ENCODE measurements at regions not wholly inside any gene's neighbourhood (a gene's known extent, or its start where the extent isn't known, plus 50 kb on each side); places are given as distances from the start of the nearest gene placed in this dataset.

GRCh38 chr1:80987106-80987505, 813.6 kb upstream of the ADGRL2 start:
- Histone ChIP-seq H3K79me2 (ENCODE audit: insufficient read depth, low read length) (no peaks in the 10 kb centered on the region), H2AFZ (ENCODE audit: low read length) (no peak overlapping the region), H3K4me1 (ENCODE audit: insufficient read depth, low read length) (no peaks in the 10 kb centered on the region), H3K9ac (ENCODE audit: insufficient read depth, low read depth, low read length) (no peak overlapping the region), H3K4me3 (replicated peaks in 1 of 3; ENCODE audit: insufficient read depth in 1 of 3, low read depth in 2 of 3, low read length in 3 of 3) (no peak overlapping the region), H4K20me1 (ENCODE audit: insufficient read depth, low read length) (no peaks in the 10 kb centered on the region), H3K27me3 (ENCODE audit: control insufficient read depth in 1 of 2, insufficient read depth in 2 of 2, low read length in 2 of 2) (no peaks in the 10 kb centered on the region), H3K9me3 (ENCODE audit: low read length) (peaks cover 74% of the 10 kb centered on the region), H3K27ac (ENCODE audit: extremely low read length, insufficient read depth, low read length) (no peak overlapping the region), H3K36me3 (replicated peaks in 1 of 2; ENCODE audit: control insufficient read depth in 1 of 2, insufficient read depth in 2 of 2, low read length in 2 of 2) (no peaks in the 10 kb centered on the region), H3K4me2 (ENCODE audit: low read depth, low read length) (no peak overlapping the region)
- in situ Hi-C loops (cut with HindIII; ENCODE audit: extremely low pct_ligation_motif_present, low pct_unique_long_range_greater_than_20kb) (no loop called here), intact Hi-C loops (cut with micrococcal nuclease; ENCODE audit: unreplicated experiment) (no loop called here)
- TF ChIP-seq ESRRA (CRISPR knock-in tag; IDR thresholded peaks at IDR 0.05; ENCODE audit: low read depth) (no peak), SOX13 (IDR thresholded peaks at IDR 0.05) (no peak), SOX13 (CRISPR knock-in tag; conservative IDR thresholded peaks at IDR 0.05 in 1 of 2, IDR thresholded peaks at IDR 0.05 in 1 of 2) (no peak), ZNF512B (CRISPR knock-in tag; IDR thresholded peaks at IDR 0.05; ENCODE audit: borderline replicate concordance) (no peak), NCOA2 (CRISPR knock-in tag; IDR thresholded peaks at IDR 0.05) (no peak), SP4 (CRISPR knock-in tag; IDR thresholded peaks at IDR 0.05) (no peak), ELF4 (CRISPR knock-in tag; IDR thresholded peaks at IDR 0.05; ENCODE audit: borderline replicate concordance) (no peak), ZNF558 (CRISPR knock-in tag; IDR thresholded peaks at IDR 0.05; ENCODE audit: borderline replicate concordance) (no peak), LRRFIP1 (CRISPR knock-in tag; conservative IDR thresholded peaks at IDR 0.05) (no peak), ATF1 (CRISPR knock-in tag; IDR thresholded peaks at IDR 0.05) (no peak), ZFP90 (CRISPR knock-in tag; IDR thresholded peaks at IDR 0.05; ENCODE audit: borderline replicate concordance) (no peak), RARG (CRISPR knock-in tag; IDR thresholded peaks at IDR 0.05; ENCODE audit: low read depth) (no peak), ZNF570 (CRISPR knock-in tag; IDR thresholded peaks at IDR 0.05; ENCODE audit: borderline replicate concordance) (no peak)
- no peak for ATAC-seq
- no TSS peak for BruUV-seq (replicated peaks)
- WGBS (ENCODE audit: low lambda C conversion rate), result 3% methylated on average over 2 of the region's 2 CpGs
- no peak for DNase-seq (ENCODE audit: low spot score)
- no peak for FAIRE-seq
- POLR2A ChIA-PET, result no interaction called here
- CTCF ChIA-PET (ENCODE audit: low intra/inter-chr PET ratio, low total read pairs), result no interaction called here

Measured in HepG2 (cell line).